SK-N-DZ (cell line): ENCODE measurements at regions not wholly inside any gene's neighbourhood (a gene's known extent, or its start where the extent isn't known, plus 50 kb on each side); places are given as distances from the start of the nearest gene placed in this dataset.
A peak's percentile ranks its signal among the peaks of the same experiment; 100 is the strongest.
"Not testable (repeated sequence)": the region's sequence is repeated elsewhere in the genome, so short reads cannot be mapped to it uniquely, and the experiment has no call there.

Experiments
- DNase-seq: peaks from one replicate; pipeline ENCODE4 v3.0.0-alpha.2; 2015; ENCODE audit warnings: low spot score

GRCh38 chr10:78433766-78434535 lies 400.3 kb downstream of the RPS24 start:
- peak; percentile 86 for DNase-seq

GRCh38 chr10:78434886-78435285 lies 401.2 kb downstream of the RPS24 start:
- no peak for DNase-seq

- DNase-seq = no peak
Observed at GRCh38 chr10:78435484-78436221, 402.0 kb downstream of the RPS24 start.

GRCh38 chr10:78436222-78436573 lies 402.5 kb downstream of the RPS24 start:
- DNase-seq = peak; percentile 47

- no peak for DNase-seq
Observed at GRCh38 chr10:78436706-78437406, 403.2 kb downstream of the RPS24 start.

GRCh38 chr10:78437407-78437768 lies 403.7 kb downstream of the RPS24 start:
- DNase-seq = no peak

GRCh38 chr10:78437998-78438906 lies 404.6 kb downstream of the RPS24 start:
- DNase-seq = no peak

- no peak for DNase-seq
Observed at GRCh38 chr10:78438907-78439809, 405.5 kb downstream of the RPS24 start.

- DNase-seq = no peak
Observed at GRCh38 chr10:78441010-78441409, 407.3 kb downstream of the RPS24 start.

GRCh38 chr10:78441694-78442093 lies 408.0 kb downstream of the RPS24 start:
- no peak for DNase-seq

GRCh38 chr10:78442836-78443550 lies 409.3 kb downstream of the RPS24 start:
- no peak for DNase-seq

GRCh38 chr10:78443900-78444571 lies 410.4 kb downstream of the RPS24 start:
- no peak for DNase-seq

GRCh38 chr10:78444741-78445140 lies 411.1 kb downstream of the RPS24 start:
- not testable (repeated sequence) for DNase-seq

GRCh38 chr10:78445308-78445707 lies 411.6 kb downstream of the RPS24 start:
- DNase-seq = no peak

- no peak for DNase-seq
Observed at GRCh38 chr10:78448470-78448869, 414.8 kb downstream of the RPS24 start.

- DNase-seq = no peak
Observed at GRCh38 chr10:78448994-78449418, 415.3 kb downstream of the RPS24 start.

GRCh38 chr10:78449554-78449953 lies 415.9 kb downstream of the RPS24 start:
- no peak for DNase-seq

- no peak for DNase-seq
Observed at GRCh38 chr10:78450239-78450638, 416.6 kb downstream of the RPS24 start.

- no peak for DNase-seq
Observed at GRCh38 chr10:78450807-78451485, 417.3 kb downstream of the RPS24 start.
